EL (cell line): ENCODE measurements at regions not wholly inside any gene's neighbourhood (a gene's known extent, or its start where the extent isn't known, plus 50 kb on each side); places are given as distances from the start of the nearest gene placed in this dataset.

ENCODE experiments used
- DNase-seq: peaks from one replicate; pipeline ENCODE4 v3.0.0-alpha.2; 2016

- DNase-seq = no peak
Measured at GRCh38 chr18:40066368-40066767, 1888.7 kb upstream of the PIK3C3 start.

- no peak for DNase-seq
Measured at GRCh38 chr18:40063488-40063887, 1891.5 kb upstream of the PIK3C3 start.

- DNase-seq = no peak
Measured at GRCh38 chr18:40061086-40061485, 1893.9 kb upstream of the PIK3C3 start.

GRCh38 chr18:40060562-40060961, 1894.5 kb upstream of the PIK3C3 start:
- no peak for DNase-seq

GRCh38 chr18:40058811-40059570, 1896.0 kb upstream of the PIK3C3 start:
- no peak for DNase-seq

- DNase-seq = no peak
Measured at GRCh38 chr18:40056079-40056692, 1898.8 kb upstream of the PIK3C3 start.

GRCh38 chr18:40055262-40055661, 1899.8 kb upstream of the PIK3C3 start:
- no peak for DNase-seq

- no peak for DNase-seq
Measured at GRCh38 chr18:40049716-40050115, 1905.3 kb upstream of the PIK3C3 start.

GRCh38 chr18:40048886-40049650, 1906.0 kb upstream of the PIK3C3 start:
- DNase-seq = no peak

GRCh38 chr18:40048253-40048652, 1906.8 kb upstream of the PIK3C3 start:
- no peak for DNase-seq

- DNase-seq = no peak
Measured at GRCh38 chr18:40046596-40046995, 1908.4 kb upstream of the PIK3C3 start.

- no peak for DNase-seq
Measured at GRCh38 chr18:40041951-40042350, 1913.1 kb upstream of the PIK3C3 start.

- no peak for DNase-seq
Measured at GRCh38 chr18:40040574-40040973, 1914.5 kb upstream of the PIK3C3 start.

- DNase-seq = no peak
Measured at GRCh38 chr18:40037356-40037755, 1917.7 kb upstream of the PIK3C3 start.

GRCh38 chr18:40036861-40037260, 1918.2 kb upstream of the PIK3C3 start:
- no peak for DNase-seq

GRCh38 chr18:40035966-40036365, 1919.1 kb upstream of the PIK3C3 start:
- no peak for DNase-seq

GRCh38 chr18:40032076-40032475, 1923.0 kb upstream of the PIK3C3 start:
- DNase-seq = no peak

GRCh38 chr18:40031435-40031834, 1923.6 kb upstream of the PIK3C3 start:
- DNase-seq = no peak

GRCh38 chr18:40019797-40020392, 1935.1 kb upstream of the PIK3C3 start:
- no peak for DNase-seq

- DNase-seq = no peak
Measured at GRCh38 chr18:40018266-40018665, 1936.8 kb upstream of the PIK3C3 start.

- DNase-seq = no peak
Measured at GRCh38 chr18:40017021-40017420, 1938.0 kb upstream of the PIK3C3 start.

GRCh38 chr18:40016405-40016804, 1938.6 kb upstream of the PIK3C3 start:
- no peak for DNase-seq

- no peak for DNase-seq
Measured at GRCh38 chr18:40013001-40013609, 1941.9 kb upstream of the PIK3C3 start.
